ENCODE measurements at regions not wholly inside any gene's neighbourhood (a gene's known extent, or its start where the extent isn't known, plus 50 kb on each side); places are given as distances from the start of the nearest gene placed in this dataset.
A peak's percentile ranks its signal among the peaks of the same experiment; 100 is the strongest.

DNA sequence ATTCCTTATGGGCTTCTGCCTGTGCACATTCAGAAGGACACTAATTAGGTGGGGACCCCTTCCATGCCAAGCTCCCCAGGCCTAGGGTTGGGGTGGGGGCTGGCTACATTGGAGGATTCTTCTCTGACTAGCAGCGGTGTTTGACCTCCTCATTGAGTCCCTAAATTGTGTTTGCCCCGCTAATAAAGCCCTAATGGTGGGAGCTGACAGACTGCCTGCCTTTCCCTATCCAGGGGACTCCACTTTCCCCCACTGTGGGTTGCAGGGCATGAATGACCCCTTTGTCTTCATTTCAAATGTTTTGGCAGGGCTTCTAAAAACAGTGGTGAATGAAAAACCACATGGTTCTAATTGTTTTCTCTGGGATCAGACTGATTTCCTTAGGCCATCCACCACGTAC is 476.8 kb upstream of the CDH11 start:
- TF ChIP-seq, protein P1, sequence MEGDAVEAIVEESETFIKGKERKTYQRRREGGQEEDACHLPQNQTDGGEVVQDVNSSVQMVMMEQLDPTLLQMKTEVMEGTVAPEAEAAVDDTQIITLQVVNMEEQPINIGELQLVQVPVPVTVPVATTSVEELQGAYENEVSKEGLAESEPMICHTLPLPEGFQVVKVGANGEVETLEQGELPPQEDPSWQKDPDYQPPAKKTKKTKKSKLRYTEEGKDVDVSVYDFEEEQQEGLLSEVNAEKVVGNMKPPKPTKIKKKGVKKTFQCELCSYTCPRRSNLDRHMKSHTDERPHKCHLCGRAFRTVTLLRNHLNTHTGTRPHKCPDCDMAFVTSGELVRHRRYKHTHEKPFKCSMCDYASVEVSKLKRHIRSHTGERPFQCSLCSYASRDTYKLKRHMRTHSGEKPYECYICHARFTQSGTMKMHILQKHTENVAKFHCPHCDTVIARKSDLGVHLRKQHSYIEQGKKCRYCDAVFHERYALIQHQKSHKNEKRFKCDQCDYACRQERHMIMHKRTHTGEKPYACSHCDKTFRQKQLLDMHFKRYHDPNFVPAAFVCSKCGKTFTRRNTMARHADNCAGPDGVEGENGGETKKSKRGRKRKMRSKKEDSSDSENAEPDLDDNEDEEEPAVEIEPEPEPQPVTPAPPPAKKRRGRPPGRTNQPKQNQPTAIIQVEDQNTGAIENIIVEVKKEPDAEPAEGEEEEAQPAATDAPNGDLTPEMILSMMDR (conservative IDR thresholded peaks at IDR 0.05; ENCODE audit: control insufficient read depth, insufficient read depth, low read depth, low read length): no peak
- H3K4me3 ChIP-seq (ENCODE audit: control insufficient read depth, low read depth, low read length): no peak overlapping the region
- DNase-seq (ENCODE audit: low read depth): no peak

DNA sequence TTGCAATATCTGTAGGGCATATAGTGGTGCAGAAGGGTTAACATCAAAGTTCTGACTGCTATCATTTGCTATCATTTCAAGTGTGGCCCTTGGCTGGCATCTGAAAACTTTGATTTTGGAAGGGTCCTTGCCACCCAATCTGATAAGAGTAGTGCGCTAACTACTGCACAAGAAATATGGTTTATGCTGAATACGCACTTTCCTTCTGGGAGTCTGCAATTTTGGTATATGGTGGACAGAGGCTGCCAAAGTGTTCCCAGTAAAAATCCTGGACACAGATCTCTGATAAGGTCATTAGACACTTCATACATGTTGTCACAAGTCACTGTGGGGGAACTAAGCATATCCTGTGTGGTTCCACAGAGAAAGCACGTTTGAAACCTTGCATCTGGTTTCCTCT is 461.6 kb upstream of the CDH11 start:
- no peak overlapping the region for H3K4me3 ChIP-seq (ENCODE audit: control insufficient read depth, low read depth, low read length)
- TF ChIP-seq, protein P1 (conservative IDR thresholded peaks at IDR 0.05; ENCODE audit: control insufficient read depth, insufficient read depth, low read depth, low read length): no peak
- DNase-seq (ENCODE audit: low read depth): no peak

DNA sequence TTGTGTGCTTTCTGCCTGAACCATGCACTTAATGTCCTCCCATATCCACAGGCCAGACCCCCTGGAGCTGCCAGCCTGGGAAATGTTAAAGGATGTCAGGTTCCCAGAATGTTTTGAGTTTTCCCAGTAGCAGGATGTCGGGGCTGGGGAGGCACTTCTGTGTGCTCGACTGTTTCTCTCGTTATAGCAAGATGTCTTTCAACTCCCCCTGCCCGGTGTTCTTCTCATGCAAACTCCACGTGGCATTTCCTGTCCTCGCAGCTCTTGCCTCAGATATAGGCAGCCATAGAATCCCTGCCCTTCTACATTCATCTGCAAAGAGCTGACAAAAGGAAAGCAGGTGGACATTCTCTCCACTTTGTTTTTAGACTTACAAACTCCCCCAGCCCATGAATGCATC is 457.2 kb upstream of the CDH11 start:
- DNase-seq (ENCODE audit: low read depth): no peak
- TF ChIP-seq, protein P1 (conservative IDR thresholded peaks at IDR 0.05; ENCODE audit: control insufficient read depth, insufficient read depth, low read depth, low read length): no peak
- H3K4me3 ChIP-seq (ENCODE audit: control insufficient read depth, low read depth, low read length): no peak overlapping the region

DNA sequence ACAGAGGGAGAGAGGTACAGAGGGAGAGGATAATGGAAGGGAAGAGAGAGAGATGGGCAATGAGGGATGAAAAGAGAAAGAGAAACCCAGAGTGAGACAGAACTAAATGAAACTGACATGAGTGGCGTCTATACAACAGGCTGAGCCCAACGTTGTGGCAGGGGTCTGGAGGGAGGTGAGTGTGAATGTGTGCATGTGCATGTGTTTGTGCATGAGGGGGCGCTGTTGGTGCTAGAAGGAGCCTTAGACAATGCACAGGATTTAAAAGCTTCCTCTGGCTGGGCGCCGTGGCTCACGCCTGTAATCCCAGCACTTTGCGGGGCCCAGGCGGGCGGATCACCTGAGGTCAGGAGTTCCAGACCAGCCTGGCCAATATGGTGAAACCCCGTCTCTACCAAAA is 454.8 kb upstream of the CDH11 start:
- no peak overlapping the region for H3K4me3 ChIP-seq (ENCODE audit: control insufficient read depth, low read depth, low read length)
- DNase-seq (ENCODE audit: low read depth): no peak
- TF ChIP-seq, protein P1 (conservative IDR thresholded peaks at IDR 0.05; ENCODE audit: control insufficient read depth, insufficient read depth, low read depth, low read length): no peak

DNA sequence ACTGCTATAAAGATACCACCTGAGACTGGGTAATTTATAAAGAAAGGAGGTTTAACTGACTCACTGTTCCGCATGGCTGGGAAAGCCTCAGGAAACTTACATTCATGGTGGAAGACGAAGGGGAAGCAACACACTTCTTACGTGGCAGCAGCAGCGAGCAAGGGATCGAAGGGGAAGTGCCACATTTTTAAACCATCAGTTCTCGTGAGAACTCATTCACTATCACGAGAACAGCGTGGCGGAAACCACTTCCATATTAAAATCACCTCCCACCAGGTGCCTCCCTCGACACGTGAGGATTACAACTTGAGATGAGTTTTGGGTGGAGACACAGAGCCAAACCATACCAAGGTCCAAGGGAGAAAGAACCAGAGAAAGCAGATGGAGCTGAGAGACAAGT is 454.3 kb upstream of the CDH11 start:
- DNase-seq (ENCODE audit: low read depth): no peak
- TF ChIP-seq, protein P1 (conservative IDR thresholded peaks at IDR 0.05; ENCODE audit: control insufficient read depth, insufficient read depth, low read depth, low read length): no peak
- H3K4me3 ChIP-seq (ENCODE audit: control insufficient read depth, low read depth, low read length): no peak overlapping the region

DNA sequence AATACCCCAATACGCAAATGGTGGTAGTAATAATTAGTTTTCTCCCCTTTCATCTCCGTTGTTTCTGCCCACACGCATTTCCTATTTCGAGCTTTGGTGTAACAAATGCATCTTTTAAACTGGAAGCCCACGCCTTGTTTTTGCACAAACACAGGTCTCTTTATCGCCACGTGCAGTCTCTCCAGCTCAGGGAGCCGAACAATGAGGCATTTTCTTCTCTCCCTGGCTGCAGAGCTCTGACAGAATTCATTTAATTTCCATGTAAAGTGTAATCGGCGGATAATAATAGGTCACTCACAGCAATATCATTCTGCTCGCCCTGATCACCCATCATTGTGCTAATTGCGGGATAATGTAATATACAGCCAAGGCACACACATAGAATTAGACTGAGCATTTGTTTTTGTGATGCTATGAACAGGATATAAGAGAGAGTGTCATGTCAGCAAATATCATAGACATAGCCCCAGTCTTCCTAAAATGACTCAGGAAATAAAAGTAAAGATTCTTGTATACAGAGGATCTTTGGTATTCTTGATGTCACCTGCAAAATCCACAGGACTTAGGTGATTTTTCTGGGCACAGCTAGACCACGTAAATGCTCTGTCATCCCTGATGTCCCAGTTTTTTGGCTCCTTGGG is 452.6 kb upstream of the CDH11 start:
- DNase-seq (ENCODE audit: low read depth): no peak
- TF ChIP-seq, protein P1 (conservative IDR thresholded peaks at IDR 0.05; ENCODE audit: control insufficient read depth, insufficient read depth, low read depth, low read length): no peak
- H3K4me3 ChIP-seq (ENCODE audit: control insufficient read depth, low read depth, low read length): no peak overlapping the region

DNA sequence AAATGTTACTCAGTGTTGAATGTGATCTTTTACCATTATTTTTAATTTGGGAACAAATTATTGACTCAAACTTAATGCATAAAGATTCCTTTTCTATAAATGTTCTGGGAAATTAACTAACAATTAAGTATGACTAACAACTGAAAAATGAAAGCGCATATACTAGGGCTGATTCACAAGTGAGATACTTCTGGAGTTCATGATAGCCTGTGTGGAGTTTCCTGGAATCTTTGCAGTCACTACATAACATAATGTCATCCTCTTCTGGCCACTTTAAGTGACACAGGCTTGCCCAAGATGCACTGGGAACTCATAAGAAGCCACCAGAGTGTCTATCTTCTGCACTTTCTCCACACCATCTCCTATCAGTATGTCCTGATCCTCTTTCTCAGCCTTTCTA is 450.3 kb upstream of the CDH11 start:
- TF ChIP-seq, protein P1 (conservative IDR thresholded peaks at IDR 0.05; ENCODE audit: control insufficient read depth, insufficient read depth, low read depth, low read length): no peak
- H3K4me3 ChIP-seq (ENCODE audit: control insufficient read depth, low read depth, low read length): no peak overlapping the region
- DNase-seq (ENCODE audit: low read depth): peak; percentile 80

Data from fibroblast of mammary gland (primary cell).